ENCODE measurements at regions not wholly inside any gene's neighbourhood (a gene's known extent, or its start where the extent isn't known, plus 50 kb on each side); places are given as distances from the start of the nearest gene placed in this dataset.
"Not testable (repeated sequence)": the region's sequence is repeated elsewhere in the genome, so short reads cannot be mapped to it uniquely, and the experiment has no call there.

GRCh38 chr7:131933751-131934289, 377.4 kb upstream of the PODXL start:
- intact Hi-C loops (cut with DNase I), result no loop called here
- Histone ChIP-seq H3K27me3 (no peaks in the 10 kb centered on the region), H3K27ac (no peak overlapping the region), H3K9me3 (no peaks in the 10 kb centered on the region), H3K4me1 (no peaks in the 10 kb centered on the region), H3K36me3 (replicated peaks in 1 of 2; ENCODE audit: insufficient read depth in 1 of 2, low read depth in 2 of 2) (no peaks in the 10 kb centered on the region), H3K4me3 (no peak overlapping the region)
- DNase-seq (no peak), ATAC-seq (no peak)
- no peak for TF ChIP-seq POLR2A (IDR thresholded peaks at IDR 0.05)
- TF ChIP-seq, protein P1, sequence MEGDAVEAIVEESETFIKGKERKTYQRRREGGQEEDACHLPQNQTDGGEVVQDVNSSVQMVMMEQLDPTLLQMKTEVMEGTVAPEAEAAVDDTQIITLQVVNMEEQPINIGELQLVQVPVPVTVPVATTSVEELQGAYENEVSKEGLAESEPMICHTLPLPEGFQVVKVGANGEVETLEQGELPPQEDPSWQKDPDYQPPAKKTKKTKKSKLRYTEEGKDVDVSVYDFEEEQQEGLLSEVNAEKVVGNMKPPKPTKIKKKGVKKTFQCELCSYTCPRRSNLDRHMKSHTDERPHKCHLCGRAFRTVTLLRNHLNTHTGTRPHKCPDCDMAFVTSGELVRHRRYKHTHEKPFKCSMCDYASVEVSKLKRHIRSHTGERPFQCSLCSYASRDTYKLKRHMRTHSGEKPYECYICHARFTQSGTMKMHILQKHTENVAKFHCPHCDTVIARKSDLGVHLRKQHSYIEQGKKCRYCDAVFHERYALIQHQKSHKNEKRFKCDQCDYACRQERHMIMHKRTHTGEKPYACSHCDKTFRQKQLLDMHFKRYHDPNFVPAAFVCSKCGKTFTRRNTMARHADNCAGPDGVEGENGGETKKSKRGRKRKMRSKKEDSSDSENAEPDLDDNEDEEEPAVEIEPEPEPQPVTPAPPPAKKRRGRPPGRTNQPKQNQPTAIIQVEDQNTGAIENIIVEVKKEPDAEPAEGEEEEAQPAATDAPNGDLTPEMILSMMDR (IDR thresholded peaks at IDR 0.05), result no peak
- WGBS, 2 donors, result 54 to 55% methylated on average over 6 of the region's 6 CpGs

DNA sequence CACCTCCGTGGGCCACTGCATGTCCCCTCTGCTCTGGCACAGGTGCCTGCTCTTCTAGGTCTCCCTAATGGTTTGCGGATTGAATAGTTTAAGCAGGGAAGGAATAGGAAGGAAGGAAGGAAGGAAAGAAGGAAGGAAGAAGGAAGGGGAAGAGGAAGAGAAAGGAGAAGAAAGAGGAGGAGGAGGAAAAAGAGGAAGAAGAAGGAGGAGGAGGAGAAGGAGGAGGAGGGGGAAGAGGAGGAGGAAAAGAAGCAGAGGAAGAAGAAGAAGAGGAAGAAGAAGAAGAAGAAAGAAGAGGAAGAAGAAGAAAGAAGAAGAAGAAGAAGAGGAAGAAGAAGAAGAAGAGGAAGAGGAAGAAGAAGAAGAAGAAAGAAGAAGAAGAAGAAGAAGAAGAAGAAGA, 376.8 kb upstream of the PODXL start:
- H3K4me3 ChIP-seq; DNase-seq; H3K27me3 ChIP-seq; intact Hi-C loops (cut with DNase I); H3K36me3 ChIP-seq (replicated peaks in 1 of 2; ENCODE audit: insufficient read depth in 1 of 2, low read depth in 2 of 2); H3K27ac ChIP-seq; ATAC-seq; H3K9me3 ChIP-seq; H3K4me1 ChIP-seq: not testable (repeated sequence)
- WGBS, 2 donors, result 78 to 81% methylated on average over 2 of the region's 2 CpGs

DNA sequence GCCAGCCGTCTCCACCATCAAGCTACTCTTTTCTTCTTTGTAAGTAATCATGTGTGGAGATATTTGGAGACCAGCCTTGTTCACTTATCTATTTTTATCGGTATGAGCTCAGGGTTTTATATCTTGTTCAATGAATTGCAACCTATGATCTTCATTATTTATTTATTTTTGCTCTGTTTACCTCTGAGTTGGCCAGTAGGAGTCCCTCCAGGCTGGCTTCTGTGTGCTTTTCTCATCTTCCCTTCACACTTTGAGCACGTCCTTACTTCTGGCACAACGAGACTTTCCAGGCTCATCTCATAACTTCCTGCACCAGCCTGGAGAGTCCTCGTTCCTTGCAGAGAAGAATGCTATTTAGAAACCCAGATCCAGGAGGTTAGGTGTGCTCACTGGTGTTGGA, 375.8 kb upstream of the PODXL start:
- WGBS, 2 donors, result 57 to 65% methylated on average over 5 of the region's 5 CpGs
- no peaks in the 10 kb centered on the region for H3K9me3 ChIP-seq

DNA sequence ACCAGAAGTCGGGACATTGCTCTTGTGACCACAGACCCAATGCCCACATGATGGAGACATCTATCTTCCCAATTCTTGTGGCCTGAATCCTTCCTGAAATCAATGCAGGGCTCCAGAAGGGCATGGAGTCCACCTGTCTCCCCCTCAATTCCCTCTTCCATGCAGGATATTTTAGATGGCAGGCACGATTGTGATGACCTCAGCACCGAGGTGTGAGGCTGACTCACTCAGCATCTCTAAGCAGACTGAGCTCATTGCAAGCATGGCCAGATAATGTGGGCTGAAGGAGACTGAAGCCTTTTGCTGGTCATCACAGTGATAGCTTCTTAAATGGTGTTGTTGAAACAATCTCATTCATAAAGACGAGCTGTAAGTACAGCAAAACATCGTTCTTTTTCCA, 374.9 kb upstream of the PODXL start:
- Histone ChIP-seq H3K9me3 (no peaks in the 10 kb centered on the region), H3K27me3 (no peaks in the 10 kb centered on the region), H3K36me3 (replicated peaks in 1 of 2; ENCODE audit: insufficient read depth in 1 of 2, low read depth in 2 of 2) (no peaks in the 10 kb centered on the region), H3K27ac (no peak overlapping the region), H3K4me1 (no peaks in the 10 kb centered on the region), H3K4me3 (no peak overlapping the region)
- intact Hi-C loops (cut with DNase I), result no loop called here
- WGBS, 2 donors, result 52 to 55% methylated on average over 5 of the region's 5 CpGs
- no peak for ATAC-seq
- no peak for DNase-seq
- TF ChIP-seq, protein P1 (IDR thresholded peaks at IDR 0.05), result no peak
- TF ChIP-seq POLR2A (IDR thresholded peaks at IDR 0.05), result no peak

More for the DNA sequence above, 375.8 kb upstream of the PODXL start:
- H3K27me3 ChIP-seq, result no peaks in the 10 kb centered on the region
- H3K36me3 ChIP-seq (replicated peaks in 1 of 2; ENCODE audit: insufficient read depth in 1 of 2, low read depth in 2 of 2), result no peaks in the 10 kb centered on the region
- intact Hi-C loops (cut with DNase I), result no loop called here
- H3K27ac ChIP-seq, result no peak overlapping the region
- TF ChIP-seq, protein P1 (IDR thresholded peaks at IDR 0.05), result no peak
- TF ChIP-seq POLR2A (IDR thresholded peaks at IDR 0.05), result no peak
- ATAC-seq (no peak), DNase-seq (no peak)
- no peaks in the 10 kb centered on the region for H3K4me1 ChIP-seq
- H3K4me3 ChIP-seq, result no peak overlapping the region

GRCh38 chr7:131929632-131930031, 373.2 kb upstream of the PODXL start:
- no peak overlapping the region for H3K27ac ChIP-seq
- intact Hi-C loops (cut with DNase I), result no loop called here
- H3K4me3 ChIP-seq, result no peak overlapping the region
- no peaks in the 10 kb centered on the region for H3K4me1 ChIP-seq
- H3K9me3 ChIP-seq, result no peaks in the 10 kb centered on the region
- no peaks in the 10 kb centered on the region for H3K36me3 ChIP-seq (replicated peaks in 1 of 2; ENCODE audit: insufficient read depth in 1 of 2, low read depth in 2 of 2)
- TF ChIP-seq POLR2A (IDR thresholded peaks at IDR 0.05), result no peak
- TF ChIP-seq, protein P1 (IDR thresholded peaks at IDR 0.05), result no peak
- ATAC-seq (no peak), DNase-seq (no peak)
- no peaks in the 10 kb centered on the region for H3K27me3 ChIP-seq

Measured in body of pancreas (tissue), 4 donors.